ENCODE measurements at regions not wholly inside any gene's neighbourhood (a gene's known extent, or its start where the extent isn't known, plus 50 kb on each side); places are given as distances from the start of the nearest gene placed in this dataset.

GRCh38 chr1:106968644-106969043 lies 87.8 kb upstream of the PRMT6 start:
- BruUV-seq (replicated peaks) = no TSS peak
- Histone ChIP-seq H3K27ac (ENCODE audit: low read depth, low read length, poor library complexity, severe bottlenecking) (no peak overlapping the region), H3K4me1 (ENCODE audit: insufficient read depth, low read length, poor library complexity, severe bottlenecking) (peaks cover 14% of the 10 kb centered on the region), H3K9me3 (ENCODE audit: low read depth, low read length, poor library complexity, severe bottlenecking) (no peaks in the 10 kb centered on the region), H3K36me3 (ENCODE audit: insufficient read depth, low read length, poor library complexity, severe bottlenecking) (no peaks in the 10 kb centered on the region), H3K4me3 (ENCODE audit: low read depth, low read length, poor library complexity, severe bottlenecking) (no peak overlapping the region), H3K27me3 (replicated peaks; ENCODE audit: insufficient read depth, low read depth, low read length, poor library complexity) (no peaks in the 10 kb centered on the region)
- DNase-seq (ENCODE audit: low spot score) = no peak
- POLR2A ChIA-PET (ENCODE audit: low non-redundant PET) = no interaction called here
- CTCF ChIA-PET = no interaction called here
- no peak for TF ChIP-seq CTCF (conservative IDR thresholded peaks at IDR 0.05; ENCODE audit: low read depth, low read length)
- no peak for TF ChIP-seq EZH2 (IDR thresholded peaks at IDR 0.05; ENCODE audit: borderline replicate concordance, low read depth, low read length, poor library complexity, severe bottlenecking)
- intact Hi-C loops (cut with micrococcal nuclease; ENCODE audit: unreplicated experiment) = no loop called here

- Histone ChIP-seq H3K4me1 (ENCODE audit: insufficient read depth, low read length, poor library complexity, severe bottlenecking) (peaks cover 14% of the 10 kb centered on the region), H3K4me3 (ENCODE audit: low read depth, low read length, poor library complexity, severe bottlenecking) (no peak overlapping the region), H3K9me3 (ENCODE audit: low read depth, low read length, poor library complexity, severe bottlenecking) (no peaks in the 10 kb centered on the region), H3K36me3 (ENCODE audit: insufficient read depth, low read length, poor library complexity, severe bottlenecking) (no peaks in the 10 kb centered on the region), H3K27me3 (replicated peaks; ENCODE audit: insufficient read depth, low read depth, low read length, poor library complexity) (no peaks in the 10 kb centered on the region), H3K27ac (ENCODE audit: low read depth, low read length, poor library complexity, severe bottlenecking) (no peak overlapping the region)
- intact Hi-C loops (cut with micrococcal nuclease; ENCODE audit: unreplicated experiment) = no loop called here
- no TSS peak for BruUV-seq (replicated peaks)
- TF ChIP-seq CTCF (conservative IDR thresholded peaks at IDR 0.05; ENCODE audit: low read depth, low read length) = no peak
- no peak for TF ChIP-seq EZH2 (IDR thresholded peaks at IDR 0.05; ENCODE audit: borderline replicate concordance, low read depth, low read length, poor library complexity, severe bottlenecking)
- POLR2A ChIA-PET (ENCODE audit: low non-redundant PET) = no interaction called here
- CTCF ChIA-PET = no interaction called here
- no peak for DNase-seq (ENCODE audit: low spot score)
Observed at GRCh38 chr1:106969731-106970130, 86.7 kb upstream of the PRMT6 start.

GRCh38 chr1:106972074-106972473 lies 84.4 kb upstream of the PRMT6 start:
- POLR2A ChIA-PET (ENCODE audit: low non-redundant PET) = no interaction called here
- no TSS peak for BruUV-seq (replicated peaks)

More at GRCh38 chr1:106972074-106972473, 84.4 kb upstream of the PRMT6 start:
- Histone ChIP-seq H3K27ac (ENCODE audit: low read depth, low read length, poor library complexity, severe bottlenecking) (no peak overlapping the region), H3K36me3 (ENCODE audit: insufficient read depth, low read length, poor library complexity, severe bottlenecking) (no peaks in the 10 kb centered on the region), H3K4me1 (ENCODE audit: insufficient read depth, low read length, poor library complexity, severe bottlenecking) (peaks cover 14% of the 10 kb centered on the region), H3K27me3 (replicated peaks; ENCODE audit: insufficient read depth, low read depth, low read length, poor library complexity) (no peaks in the 10 kb centered on the region), H3K4me3 (ENCODE audit: low read depth, low read length, poor library complexity, severe bottlenecking) (no peak overlapping the region), H3K9me3 (ENCODE audit: low read depth, low read length, poor library complexity, severe bottlenecking) (peaks cover 6% of the 10 kb centered on the region)
- DNase-seq (ENCODE audit: low spot score) = no peak
- CTCF ChIA-PET = no interaction called here
- intact Hi-C loops (cut with micrococcal nuclease; ENCODE audit: unreplicated experiment) = no loop called here
- TF ChIP-seq CTCF (conservative IDR thresholded peaks at IDR 0.05; ENCODE audit: low read depth, low read length) (no peak), EZH2 (IDR thresholded peaks at IDR 0.05; ENCODE audit: borderline replicate concordance, low read depth, low read length, poor library complexity, severe bottlenecking) (no peak)

All from A673 (cell line).